GM13976 (cell line): ENCODE measurements at regions not wholly inside any gene's neighbourhood (a gene's known extent, or its start where the extent isn't known, plus 50 kb on each side); places are given as distances from the start of the nearest gene placed in this dataset.

Source experiments
- DNase-seq: peaks from one replicate; pipeline ENCODE4 v3.0.0; 2012; ENCODE audit warnings: low spot score
- CTCF ChIP-seq: IDR thresholded peaks from 2 replicates; pipeline ENCODE4 v1.5.1; 2012; ENCODE audit warnings: borderline replicate concordance, mild to moderate bottlenecking; ENCODE audit not compliant: insufficient read depth; ENCODE audit errors: extremely low read depth, missing control alignments, control extremely low read depth
- in situ Hi-C: fragments of 300-500 bp; cut with MboI; formaldehyde crosslinking; loops from one replicate; pipeline ENCODE4 v1.12.0; 2022; ENCODE audit warnings: low sequenced_read_pairs, mixed read lengths, inconsistent platforms; ENCODE audit not compliant: unreplicated experiment

- DNase-seq, result no peak
- in situ Hi-C loops, result no loop called here
- no peak for TF ChIP-seq CTCF
Observed at GRCh38 chr1:199046618-199047017, 407.8 kb downstream of the PTPRC start.

- no peak for DNase-seq
- no peak for TF ChIP-seq CTCF
- in situ Hi-C loops, result no loop called here
Observed at GRCh38 chr1:199054694-199055093, 415.9 kb downstream of the PTPRC start.

GRCh38 chr1:199057322-199057721 is 418.5 kb downstream of the PTPRC start:
- DNase-seq, result no peak
- in situ Hi-C loops, result no loop called here

GRCh38 chr1:199058281-199058680 is 419.4 kb downstream of the PTPRC start:
- no peak for DNase-seq

More at GRCh38 chr1:199057322-199057721, 418.5 kb downstream of the PTPRC start:
- no peak for TF ChIP-seq CTCF

GRCh38 chr1:199064971-199065370 is 426.1 kb downstream of the PTPRC start:
- TF ChIP-seq CTCF, result no peak
- DNase-seq, result no peak
- in situ Hi-C loops, result no loop called here

More at GRCh38 chr1:199058281-199058680, 419.4 kb downstream of the PTPRC start:
- in situ Hi-C loops, result no loop called here
- no peak for TF ChIP-seq CTCF

GRCh38 chr1:199067483-199067882 is 428.6 kb downstream of the PTPRC start:
- in situ Hi-C loops, result no loop called here
- peak; percentile 29 for DNase-seq
- no peak for TF ChIP-seq CTCF

GRCh38 chr1:199071080-199071479 is 432.2 kb downstream of the PTPRC start:
- TF ChIP-seq CTCF, result no peak
- DNase-seq, result no peak
- in situ Hi-C loops, result no loop called here
